HUES6 (cell line): ENCODE measurements at regions not wholly inside any gene's neighbourhood (a gene's known extent, or its start where the extent isn't known, plus 50 kb on each side); places are given as distances from the start of the nearest gene placed in this dataset.
"Not testable (repeated sequence)": the region's sequence is repeated elsewhere in the genome, so short reads cannot be mapped to it uniquely, and the experiment has no call there.

Experiments
- H3K27ac ChIP-seq: 2 replicates; pipeline ENCODE4 v1.7.0; 2013; ENCODE audit warnings: low read depth, mild to moderate bottlenecking, low read length, inconsistent platforms
- H3K27me3 ChIP-seq: 2 replicates; pipeline ENCODE4 v1.6.1; 2013; ENCODE audit warnings: low read length; ENCODE audit not compliant: control insufficient read depth, insufficient read depth
- H3K36me3 ChIP-seq: 2 replicates; pipeline ENCODE4 v1.6.1; 2013; ENCODE audit warnings: low read length; ENCODE audit not compliant: control insufficient read depth, insufficient read depth
- H3K4me1 ChIP-seq: 2 replicates; pipeline ENCODE4 v1.6.1; 2013; ENCODE audit warnings: low read length; ENCODE audit not compliant: control insufficient read depth, insufficient read depth
- H3K4me3 ChIP-seq: 2 replicates; pipeline ENCODE4 v1.5.1; 2013; ENCODE audit warnings: low read depth, low read length
- H3K9ac ChIP-seq: one replicate; pipeline ENCODE4 v1.6.1; 2013; ENCODE audit warnings: mild to moderate bottlenecking, low read length
- H3K9me3 ChIP-seq: 2 replicates; pipeline ENCODE4 v1.6.1; 2013; ENCODE audit warnings: low read depth, low read length; ENCODE audit not compliant: control insufficient read depth, insufficient read depth

DNA sequence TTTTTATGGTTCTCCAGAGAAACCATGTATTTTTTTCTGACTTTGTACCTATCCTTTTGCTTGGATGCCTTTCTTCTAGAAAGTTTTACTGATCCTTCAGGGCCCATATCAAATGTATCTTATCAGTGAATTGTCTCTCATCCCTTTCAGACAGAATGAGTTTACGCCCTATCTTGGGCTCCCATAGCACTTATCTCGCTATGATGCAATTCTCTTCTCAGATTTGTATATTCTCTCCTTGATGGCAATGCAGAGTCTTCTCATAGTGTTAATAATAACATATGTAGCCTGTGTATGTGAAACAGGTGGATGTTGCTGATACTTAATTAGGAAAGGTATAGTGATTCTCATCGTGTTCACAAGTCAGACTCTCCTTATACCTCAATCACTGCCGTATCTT lies 336.2 kb downstream of the UTRN start:
- Histone ChIP-seq H3K4me1 (peaks cover 20% of the 10 kb centered on the region), H3K36me3 (no peaks in the 10 kb centered on the region), H3K9me3 (no peaks in the 10 kb centered on the region), H3K27ac (no peak overlapping the region), H3K27me3 (no peaks in the 10 kb centered on the region), H3K9ac (no peak overlapping the region), H3K4me3 (no peak overlapping the region)

DNA sequence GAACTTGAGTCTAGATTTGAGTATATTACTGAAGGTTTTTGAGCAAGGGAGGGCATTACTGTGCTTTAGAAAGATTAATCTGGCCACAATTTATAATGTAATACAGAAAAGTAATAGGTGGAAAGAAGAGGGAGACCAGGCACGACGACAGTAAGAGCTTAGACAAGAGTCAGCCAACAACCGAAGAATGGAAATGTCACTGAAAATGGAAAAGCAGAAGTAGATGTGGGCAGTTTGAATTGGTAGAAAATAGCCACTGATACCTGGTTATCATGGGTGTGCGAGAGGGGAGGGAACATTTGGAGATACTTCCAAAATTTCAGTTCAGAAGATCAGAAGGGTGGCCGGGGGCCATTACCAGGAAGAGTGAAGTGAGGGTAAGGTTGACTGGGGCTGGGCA lies 339.1 kb downstream of the UTRN start:
- Histone ChIP-seq H3K36me3 (no peaks in the 10 kb centered on the region), H3K4me1 (peaks cover 6% of the 10 kb centered on the region; the same call in 1 of the 2 replicates), H3K9me3 (no peaks in the 10 kb centered on the region), H3K27me3 (no peaks in the 10 kb centered on the region), H3K4me3 (no peak overlapping the region), H3K27ac (no peak overlapping the region), H3K9ac (no peak overlapping the region)

GRCh38 chr6:144624716-144625115 lies 339.6 kb downstream of the UTRN start:
- no peaks in the 10 kb centered on the region for H3K9me3 ChIP-seq
- H3K27ac ChIP-seq: no peak overlapping the region
- no peaks in the 10 kb centered on the region for H3K27me3 ChIP-seq
- no peak overlapping the region for H3K4me3 ChIP-seq
- no peaks in the 10 kb centered on the region for H3K36me3 ChIP-seq
- peaks cover 4% of the 10 kb centered on the region; the same call in 1 of the 2 replicates for H3K4me1 ChIP-seq
- H3K9ac ChIP-seq: no peak overlapping the region

- Histone ChIP-seq H3K9ac (no peak overlapping the region), H3K9me3 (no peaks in the 10 kb centered on the region), H3K4me3 (no peak overlapping the region), H3K36me3 (no peaks in the 10 kb centered on the region), H3K4me1 (no peaks in the 10 kb centered on the region), H3K27me3 (no peaks in the 10 kb centered on the region), H3K27ac (no peak overlapping the region)
Observed at GRCh38 chr6:144630857-144631256, 345.7 kb downstream of the UTRN start.

DNA sequence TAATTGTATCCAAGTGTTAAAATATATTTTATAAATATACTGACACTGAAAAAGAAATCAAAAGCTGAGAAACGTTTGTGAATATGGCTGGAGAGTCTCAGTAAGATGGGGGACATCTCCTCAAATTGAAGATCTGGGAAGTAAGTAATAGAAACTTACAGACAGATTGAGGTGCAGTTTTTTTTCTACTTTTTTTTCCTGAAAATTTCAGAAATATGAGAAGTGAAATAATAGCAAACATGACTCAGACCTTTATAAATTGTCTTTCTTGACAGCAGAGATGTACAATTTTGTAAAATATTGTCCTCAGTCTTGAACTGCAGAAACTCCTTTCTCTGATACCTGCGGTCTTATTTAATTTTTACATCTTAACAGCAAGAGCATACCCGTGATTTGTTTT lies 347.1 kb downstream of the UTRN start:
- no peak overlapping the region for H3K4me3 ChIP-seq
- no peaks in the 10 kb centered on the region for H3K4me1 ChIP-seq
- H3K9ac ChIP-seq: no peak overlapping the region
- no peaks in the 10 kb centered on the region for H3K36me3 ChIP-seq
- no peaks in the 10 kb centered on the region for H3K9me3 ChIP-seq
- no peaks in the 10 kb centered on the region for H3K27me3 ChIP-seq
- no peak overlapping the region for H3K27ac ChIP-seq

- no peak overlapping the region for H3K9ac ChIP-seq
- H3K27me3 ChIP-seq: no peaks in the 10 kb centered on the region
- no peak overlapping the region for H3K27ac ChIP-seq
- H3K9me3 ChIP-seq: no peaks in the 10 kb centered on the region
- H3K4me1 ChIP-seq: no peaks in the 10 kb centered on the region
- no peak overlapping the region for H3K4me3 ChIP-seq
- no peaks in the 10 kb centered on the region for H3K36me3 ChIP-seq
Observed at GRCh38 chr6:144633886-144634285, 348.8 kb downstream of the UTRN start.

GRCh38 chr6:144634371-144634770 lies 349.2 kb downstream of the UTRN start:
- no peak overlapping the region for H3K9ac ChIP-seq
- H3K27me3 ChIP-seq: no peaks in the 10 kb centered on the region
- H3K4me1 ChIP-seq: no peaks in the 10 kb centered on the region
- H3K4me3 ChIP-seq: no peak overlapping the region
- no peaks in the 10 kb centered on the region for H3K36me3 ChIP-seq
- H3K9me3 ChIP-seq: no peaks in the 10 kb centered on the region
- no peak overlapping the region for H3K27ac ChIP-seq

DNA sequence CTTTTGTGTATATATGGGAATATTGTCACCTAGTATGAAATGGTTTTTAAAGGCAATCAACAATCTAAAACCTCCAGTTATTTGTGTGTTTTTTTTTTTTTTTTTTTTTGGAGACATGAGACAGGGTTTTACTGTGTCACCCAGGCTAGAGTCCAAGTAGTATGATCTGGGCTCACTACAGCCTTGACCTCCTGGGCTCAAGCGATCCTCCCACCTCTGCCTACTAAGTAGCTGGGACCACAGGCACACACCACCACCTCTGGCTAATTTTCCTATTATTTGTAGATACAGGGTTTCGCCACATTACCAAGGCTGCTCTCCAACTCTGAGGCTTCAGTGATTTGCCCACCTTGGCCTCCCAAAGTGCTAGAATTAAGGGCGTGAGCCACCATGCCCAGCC lies 349.9 kb downstream of the UTRN start:
- Histone ChIP-seq H3K36me3 (no peaks in the 10 kb centered on the region), H3K9ac (no peak overlapping the region), H3K9me3 (no peaks in the 10 kb centered on the region), H3K27me3 (no peaks in the 10 kb centered on the region), H3K27ac (no peak overlapping the region), H3K4me1 (no peaks in the 10 kb centered on the region), H3K4me3 (no peak overlapping the region)

DNA sequence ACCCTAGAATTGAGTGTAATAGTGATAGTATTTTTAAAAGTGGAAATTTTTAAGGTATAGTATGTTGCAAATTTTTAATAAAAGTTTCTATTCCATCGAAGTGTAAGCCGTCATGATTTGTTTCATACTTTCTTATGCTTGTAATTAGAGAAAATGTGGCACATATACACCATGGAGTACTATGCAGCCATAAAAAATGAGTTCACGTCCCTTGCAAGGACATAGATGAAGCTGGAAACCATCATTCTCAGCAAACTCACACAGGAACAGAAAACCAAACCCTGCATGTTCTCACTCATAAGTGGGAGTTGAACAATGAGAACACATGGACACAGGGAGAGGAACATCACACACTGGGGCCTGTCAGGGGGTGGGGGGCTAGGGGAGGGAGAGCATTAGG lies 350.9 kb downstream of the UTRN start:
- H3K27ac ChIP-seq, H3K27me3 ChIP-seq, H3K36me3 ChIP-seq, H3K4me3 ChIP-seq, H3K9ac ChIP-seq, H3K9me3 ChIP-seq, H3K4me1 ChIP-seq: not testable (repeated sequence)

- H3K36me3 ChIP-seq: no peaks in the 10 kb centered on the region
- H3K27ac ChIP-seq: no peak overlapping the region
- H3K27me3 ChIP-seq: no peaks in the 10 kb centered on the region
- no peak overlapping the region for H3K4me3 ChIP-seq
- H3K9me3 ChIP-seq: no peaks in the 10 kb centered on the region
- H3K4me1 ChIP-seq: no peaks in the 10 kb centered on the region
- H3K9ac ChIP-seq: no peak overlapping the region
Observed at GRCh38 chr6:144637541-144637940, 352.4 kb downstream of the UTRN start.

GRCh38 chr6:144639654-144640053 lies 354.5 kb downstream of the UTRN start:
- Histone ChIP-seq H3K9ac (no peak overlapping the region), H3K4me1 (peaks cover 8% of the 10 kb centered on the region), H3K36me3 (no peaks in the 10 kb centered on the region), H3K4me3 (no peak overlapping the region), H3K27ac (no peak overlapping the region), H3K27me3 (no peaks in the 10 kb centered on the region), H3K9me3 (no peaks in the 10 kb centered on the region)

DNA sequence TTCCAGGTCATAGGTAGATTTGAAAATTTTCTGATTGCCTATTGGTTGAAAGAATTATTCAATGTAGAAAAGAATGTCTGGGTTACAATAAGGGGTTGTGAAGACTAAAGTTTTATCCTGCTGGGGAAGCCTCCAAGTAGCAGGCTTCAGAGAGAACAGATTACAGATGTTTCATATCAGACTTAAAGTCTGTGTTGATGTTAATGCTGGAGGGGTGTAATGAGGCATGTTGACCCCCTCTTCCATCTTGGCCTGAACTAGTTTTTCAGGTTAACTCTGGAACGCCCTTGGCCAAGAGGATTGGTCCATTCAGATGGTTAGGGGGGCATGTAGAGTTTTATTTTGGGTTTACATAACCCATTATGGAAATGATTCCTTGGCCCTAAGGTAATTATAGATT lies 356.2 kb downstream of the UTRN start:
- Histone ChIP-seq H3K9ac (no peak overlapping the region), H3K4me3 (no peak overlapping the region), H3K27ac (no peak overlapping the region), H3K27me3 (no peaks in the 10 kb centered on the region), H3K9me3 (no peaks in the 10 kb centered on the region), H3K36me3 (no peaks in the 10 kb centered on the region), H3K4me1 (peaks cover 23% of the 10 kb centered on the region)
